ENCODE measurements at regions not wholly inside any gene's neighbourhood (a gene's known extent, or its start where the extent isn't known, plus 50 kb on each side); places are given as distances from the start of the nearest gene placed in this dataset.

DNA sequence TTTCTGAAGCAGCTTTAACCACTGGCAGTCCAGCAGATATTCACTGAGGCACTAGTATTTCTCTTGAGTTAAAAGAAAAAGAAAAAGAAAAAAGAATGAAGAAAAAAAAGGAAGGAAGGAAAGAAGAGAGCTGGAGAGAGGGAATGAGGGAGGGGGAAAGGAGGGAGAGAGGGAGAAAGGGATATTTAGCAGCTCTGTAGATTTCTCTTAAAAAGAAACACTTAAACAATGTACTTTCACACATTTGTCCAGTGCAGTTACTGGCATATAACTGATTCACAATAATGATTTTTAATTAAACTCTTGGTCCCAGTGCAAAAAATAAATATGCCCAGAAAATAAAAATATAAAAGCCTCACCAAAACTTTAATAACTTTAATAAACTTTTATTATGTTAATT is 386.4 kb downstream of the KCNJ2 start:
- no peak for DNase-seq (ENCODE audit: low spot score)
- Mint-ChIP-seq H3K9me3 (peaks cover 2% of the 10 kb centered on the region), H3K27ac (no peak overlapping the region), H3K4me3 (no peak overlapping the region), H3K4me1 (peaks cover 6% of the 10 kb centered on the region), H3K36me3 (peaks cover under 1% of the 10 kb centered on the region; the same call in 1 of the 2 replicates), H3K27me3 (ENCODE audit: low read depth) (no peaks in the 10 kb centered on the region)
- CTCF ChIA-PET = no interaction called here
- ATAC-seq = no peak
- POLR2A ChIA-PET = no interaction called here
- TF ChIP-seq TEAD1 (CRISPR knock-in tag; IDR thresholded peaks at IDR 0.05) (no peak), ZBTB21 (CRISPR knock-in tag; IDR thresholded peaks at IDR 0.05; ENCODE audit: borderline replicate concordance) (no peak), ELF4 (CRISPR knock-in tag; IDR thresholded peaks at IDR 0.05; ENCODE audit: low read depth) (no peak), SMAD4 (CRISPR knock-in tag; IDR thresholded peaks at IDR 0.05) (no peak), NR3C1 (CRISPR knock-in tag; conservative IDR thresholded peaks at IDR 0.05; ENCODE audit: low read depth) (no peak), IRF2 (CRISPR knock-in tag; IDR thresholded peaks at IDR 0.05; ENCODE audit: borderline replicate concordance, low read depth) (no peak), JUN (CRISPR knock-in tag; IDR thresholded peaks at IDR 0.05) (no peak), MXD4 (CRISPR knock-in tag; IDR thresholded peaks at IDR 0.05; ENCODE audit: borderline replicate concordance) (no peak), EMX1 (CRISPR knock-in tag; IDR thresholded peaks at IDR 0.05) (no peak)
- TF ChIP-seq, protein P1, sequence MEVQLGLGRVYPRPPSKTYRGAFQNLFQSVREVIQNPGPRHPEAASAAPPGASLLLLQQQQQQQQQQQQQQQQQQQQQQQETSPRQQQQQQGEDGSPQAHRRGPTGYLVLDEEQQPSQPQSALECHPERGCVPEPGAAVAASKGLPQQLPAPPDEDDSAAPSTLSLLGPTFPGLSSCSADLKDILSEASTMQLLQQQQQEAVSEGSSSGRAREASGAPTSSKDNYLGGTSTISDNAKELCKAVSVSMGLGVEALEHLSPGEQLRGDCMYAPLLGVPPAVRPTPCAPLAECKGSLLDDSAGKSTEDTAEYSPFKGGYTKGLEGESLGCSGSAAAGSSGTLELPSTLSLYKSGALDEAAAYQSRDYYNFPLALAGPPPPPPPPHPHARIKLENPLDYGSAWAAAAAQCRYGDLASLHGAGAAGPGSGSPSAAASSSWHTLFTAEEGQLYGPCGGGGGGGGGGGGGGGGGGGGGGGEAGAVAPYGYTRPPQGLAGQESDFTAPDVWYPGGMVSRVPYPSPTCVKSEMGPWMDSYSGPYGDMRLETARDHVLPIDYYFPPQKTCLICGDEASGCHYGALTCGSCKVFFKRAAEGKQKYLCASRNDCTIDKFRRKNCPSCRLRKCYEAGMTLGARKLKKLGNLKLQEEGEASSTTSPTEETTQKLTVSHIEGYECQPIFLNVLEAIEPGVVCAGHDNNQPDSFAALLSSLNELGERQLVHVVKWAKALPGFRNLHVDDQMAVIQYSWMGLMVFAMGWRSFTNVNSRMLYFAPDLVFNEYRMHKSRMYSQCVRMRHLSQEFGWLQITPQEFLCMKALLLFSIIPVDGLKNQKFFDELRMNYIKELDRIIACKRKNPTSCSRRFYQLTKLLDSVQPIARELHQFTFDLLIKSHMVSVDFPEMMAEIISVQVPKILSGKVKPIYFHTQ (CRISPR knock-in tag; IDR thresholded peaks at IDR 0.05) = no peak
- TF ChIP-seq, protein P2, sequence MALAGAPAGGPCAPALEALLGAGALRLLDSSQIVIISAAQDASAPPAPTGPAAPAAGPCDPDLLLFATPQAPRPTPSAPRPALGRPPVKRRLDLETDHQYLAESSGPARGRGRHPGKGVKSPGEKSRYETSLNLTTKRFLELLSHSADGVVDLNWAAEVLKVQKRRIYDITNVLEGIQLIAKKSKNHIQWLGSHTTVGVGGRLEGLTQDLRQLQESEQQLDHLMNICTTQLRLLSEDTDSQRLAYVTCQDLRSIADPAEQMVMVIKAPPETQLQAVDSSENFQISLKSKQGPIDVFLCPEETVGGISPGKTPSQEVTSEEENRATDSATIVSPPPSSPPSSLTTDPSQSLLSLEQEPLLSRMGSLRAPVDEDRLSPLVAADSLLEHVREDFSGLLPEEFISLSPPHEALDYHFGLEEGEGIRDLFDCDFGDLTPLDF (CRISPR knock-in tag; IDR thresholded peaks at IDR 0.05) = no peak
- TF ChIP-seq, protein P3, sequence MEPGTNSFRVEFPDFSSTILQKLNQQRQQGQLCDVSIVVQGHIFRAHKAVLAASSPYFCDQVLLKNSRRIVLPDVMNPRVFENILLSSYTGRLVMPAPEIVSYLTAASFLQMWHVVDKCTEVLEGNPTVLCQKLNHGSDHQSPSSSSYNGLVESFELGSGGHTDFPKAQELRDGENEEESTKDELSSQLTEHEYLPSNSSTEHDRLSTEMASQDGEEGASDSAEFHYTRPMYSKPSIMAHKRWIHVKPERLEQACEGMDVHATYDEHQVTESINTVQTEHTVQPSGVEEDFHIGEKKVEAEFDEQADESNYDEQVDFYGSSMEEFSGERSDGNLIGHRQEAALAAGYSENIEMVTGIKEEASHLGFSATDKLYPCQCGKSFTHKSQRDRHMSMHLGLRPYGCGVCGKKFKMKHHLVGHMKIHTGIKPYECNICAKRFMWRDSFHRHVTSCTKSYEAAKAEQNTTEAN (CRISPR knock-in tag; IDR thresholded peaks at IDR 0.05) = no peak
- TF ChIP-seq, protein P4, sequence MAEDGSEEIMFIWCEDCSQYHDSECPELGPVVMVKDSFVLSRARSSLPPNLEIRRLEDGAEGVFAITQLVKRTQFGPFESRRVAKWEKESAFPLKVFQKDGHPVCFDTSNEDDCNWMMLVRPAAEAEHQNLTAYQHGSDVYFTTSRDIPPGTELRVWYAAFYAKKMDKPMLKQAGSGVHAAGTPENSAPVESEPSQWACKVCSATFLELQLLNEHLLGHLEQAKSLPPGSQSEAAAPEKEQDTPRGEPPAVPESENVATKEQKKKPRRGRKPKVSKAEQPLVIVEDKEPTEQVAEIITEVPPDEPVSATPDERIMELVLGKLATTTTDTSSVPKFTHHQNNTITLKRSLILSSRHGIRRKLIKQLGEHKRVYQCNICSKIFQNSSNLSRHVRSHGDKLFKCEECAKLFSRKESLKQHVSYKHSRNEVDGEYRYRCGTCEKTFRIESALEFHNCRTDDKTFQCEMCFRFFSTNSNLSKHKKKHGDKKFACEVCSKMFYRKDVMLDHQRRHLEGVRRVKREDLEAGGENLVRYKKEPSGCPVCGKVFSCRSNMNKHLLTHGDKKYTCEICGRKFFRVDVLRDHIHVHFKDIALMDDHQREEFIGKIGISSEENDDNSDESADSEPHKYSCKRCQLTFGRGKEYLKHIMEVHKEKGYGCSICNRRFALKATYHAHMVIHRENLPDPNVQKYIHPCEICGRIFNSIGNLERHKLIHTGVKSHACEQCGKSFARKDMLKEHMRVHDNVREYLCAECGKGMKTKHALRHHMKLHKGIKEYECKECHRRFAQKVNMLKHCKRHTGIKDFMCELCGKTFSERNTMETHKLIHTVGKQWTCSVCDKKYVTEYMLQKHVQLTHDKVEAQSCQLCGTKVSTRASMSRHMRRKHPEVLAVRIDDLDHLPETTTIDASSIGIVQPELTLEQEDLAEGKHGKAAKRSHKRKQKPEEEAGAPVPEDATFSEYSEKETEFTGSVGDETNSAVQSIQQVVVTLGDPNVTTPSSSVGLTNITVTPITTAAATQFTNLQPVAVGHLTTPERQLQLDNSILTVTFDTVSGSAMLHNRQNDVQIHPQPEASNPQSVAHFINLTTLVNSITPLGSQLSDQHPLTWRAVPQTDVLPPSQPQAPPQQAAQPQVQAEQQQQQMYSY (CRISPR knock-in tag; IDR thresholded peaks at IDR 0.05) = no peak
- TF ChIP-seq, protein P5, sequence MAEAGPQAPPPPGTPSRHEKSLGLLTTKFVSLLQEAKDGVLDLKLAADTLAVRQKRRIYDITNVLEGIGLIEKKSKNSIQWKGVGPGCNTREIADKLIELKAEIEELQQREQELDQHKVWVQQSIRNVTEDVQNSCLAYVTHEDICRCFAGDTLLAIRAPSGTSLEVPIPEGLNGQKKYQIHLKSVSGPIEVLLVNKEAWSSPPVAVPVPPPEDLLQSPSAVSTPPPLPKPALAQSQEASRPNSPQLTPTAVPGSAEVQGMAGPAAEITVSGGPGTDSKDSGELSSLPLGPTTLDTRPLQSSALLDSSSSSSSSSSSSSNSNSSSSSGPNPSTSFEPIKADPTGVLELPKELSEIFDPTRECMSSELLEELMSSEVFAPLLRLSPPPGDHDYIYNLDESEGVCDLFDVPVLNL (CRISPR knock-in tag; IDR thresholded peaks at IDR 0.05; ENCODE audit: borderline replicate concordance, low read depth) = no peak
- TF ChIP-seq, protein P6, sequence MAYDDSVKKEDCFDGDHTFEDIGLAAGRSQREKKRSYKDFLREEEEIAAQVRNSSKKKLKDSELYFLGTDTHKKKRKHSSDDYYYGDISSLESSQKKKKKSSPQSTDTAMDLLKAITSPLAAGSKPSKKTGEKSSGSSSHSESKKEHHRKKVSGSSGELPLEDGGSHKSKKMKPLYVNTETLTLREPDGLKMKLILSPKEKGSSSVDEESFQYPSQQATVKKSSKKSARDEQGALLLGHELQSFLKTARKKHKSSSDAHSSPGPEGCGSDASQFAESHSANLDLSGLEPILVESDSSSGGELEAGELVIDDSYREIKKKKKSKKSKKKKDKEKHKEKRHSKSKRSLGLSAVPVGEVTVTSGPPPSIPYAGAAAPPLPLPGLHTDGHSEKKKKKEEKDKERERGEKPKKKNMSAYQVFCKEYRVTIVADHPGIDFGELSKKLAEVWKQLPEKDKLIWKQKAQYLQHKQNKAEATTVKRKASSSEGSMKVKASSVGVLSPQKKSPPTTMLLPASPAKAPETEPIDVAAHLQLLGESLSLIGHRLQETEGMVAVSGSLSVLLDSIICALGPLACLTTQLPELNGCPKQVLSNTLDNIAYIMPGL (CRISPR knock-in tag; IDR thresholded peaks at IDR 0.05) = no peak
- TF ChIP-seq, protein P7, sequence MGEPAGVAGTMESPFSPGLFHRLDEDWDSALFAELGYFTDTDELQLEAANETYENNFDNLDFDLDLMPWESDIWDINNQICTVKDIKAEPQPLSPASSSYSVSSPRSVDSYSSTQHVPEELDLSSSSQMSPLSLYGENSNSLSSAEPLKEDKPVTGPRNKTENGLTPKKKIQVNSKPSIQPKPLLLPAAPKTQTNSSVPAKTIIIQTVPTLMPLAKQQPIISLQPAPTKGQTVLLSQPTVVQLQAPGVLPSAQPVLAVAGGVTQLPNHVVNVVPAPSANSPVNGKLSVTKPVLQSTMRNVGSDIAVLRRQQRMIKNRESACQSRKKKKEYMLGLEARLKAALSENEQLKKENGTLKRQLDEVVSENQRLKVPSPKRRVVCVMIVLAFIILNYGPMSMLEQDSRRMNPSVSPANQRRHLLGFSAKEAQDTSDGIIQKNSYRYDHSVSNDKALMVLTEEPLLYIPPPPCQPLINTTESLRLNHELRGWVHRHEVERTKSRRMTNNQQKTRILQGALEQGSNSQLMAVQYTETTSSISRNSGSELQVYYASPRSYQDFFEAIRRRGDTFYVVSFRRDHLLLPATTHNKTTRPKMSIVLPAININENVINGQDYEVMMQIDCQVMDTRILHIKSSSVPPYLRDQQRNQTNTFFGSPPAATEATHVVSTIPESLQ (CRISPR knock-in tag; IDR thresholded peaks at IDR 0.05) = no peak
- TF ChIP-seq, protein P8, sequence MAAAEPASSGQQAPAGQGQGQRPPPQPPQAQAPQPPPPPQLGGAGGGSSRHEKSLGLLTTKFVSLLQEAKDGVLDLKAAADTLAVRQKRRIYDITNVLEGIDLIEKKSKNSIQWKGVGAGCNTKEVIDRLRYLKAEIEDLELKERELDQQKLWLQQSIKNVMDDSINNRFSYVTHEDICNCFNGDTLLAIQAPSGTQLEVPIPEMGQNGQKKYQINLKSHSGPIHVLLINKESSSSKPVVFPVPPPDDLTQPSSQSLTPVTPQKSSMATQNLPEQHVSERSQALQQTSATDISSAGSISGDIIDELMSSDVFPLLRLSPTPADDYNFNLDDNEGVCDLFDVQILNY (CRISPR knock-in tag; IDR thresholded peaks at IDR 0.05) = no peak
